HL-60/S4 treated with retinoic acid at 250 ng/mL for 4 days and 3 days (cell line): ENCODE measurements at regions not wholly inside any gene's neighbourhood (a gene's known extent, or its start where the extent isn't known, plus 50 kb on each side); places are given as distances from the start of the nearest gene placed in this dataset.
"Not testable (repeated sequence)": the region's sequence is repeated elsewhere in the genome, so short reads cannot be mapped to it uniquely, and the experiment has no call there.

Experiments
- in situ Hi-C: fragments of 300-500 bp; cut with MboI; formaldehyde crosslinking; loops from 2 replicates; pipeline ENCODE4 v1.7.0; 2022; ENCODE audit warnings: low sequenced_read_pairs

DNA sequence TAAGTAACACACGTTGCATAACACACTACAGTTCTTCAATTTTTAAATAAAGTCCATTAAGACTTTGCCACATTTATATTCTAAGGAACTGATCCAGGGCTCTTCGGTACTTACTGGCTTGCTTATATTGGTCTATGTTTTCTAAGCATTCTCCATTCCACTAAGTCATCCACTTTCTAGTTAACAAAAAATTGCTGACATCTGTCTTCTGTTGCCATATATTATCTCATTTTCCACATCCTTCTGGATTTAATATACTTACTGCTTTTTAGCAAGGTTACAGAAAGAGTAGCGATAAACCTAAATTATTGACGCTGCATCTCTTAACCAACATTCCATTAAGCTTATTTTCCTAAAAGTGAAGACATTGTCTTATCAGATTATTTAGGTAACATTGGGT, 238.4 kb upstream of the LRIG3 start:
- in situ Hi-C loops, result loop anchor here (25.0 kb wide), 1 partner anchor 1171 kb away; no protein-coding TSS in a partner anchor

DNA sequence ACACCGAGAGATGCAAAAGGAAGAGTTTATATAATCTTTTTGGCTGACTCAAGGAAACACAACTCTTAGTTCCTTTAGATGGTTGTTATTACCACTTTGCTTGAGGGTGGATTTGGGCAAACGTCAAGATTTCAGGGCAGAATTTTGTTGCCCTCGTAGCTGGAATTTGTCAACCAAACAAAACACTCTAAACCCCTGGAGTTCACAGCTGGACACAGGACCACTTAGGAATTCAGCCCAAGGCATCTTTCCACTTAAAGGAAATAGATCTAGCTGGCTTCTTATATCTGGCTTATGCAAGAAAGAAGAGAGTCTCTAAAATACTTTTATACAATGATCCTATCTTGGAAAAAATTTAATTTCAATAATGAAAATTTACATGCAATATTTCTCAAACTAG, 237.8 kb upstream of the LRIG3 start:
- in situ Hi-C loops, result loop anchor here (25.0 kb wide), 1 partner anchor 1171 kb away; no protein-coding TSS in a partner anchor

DNA sequence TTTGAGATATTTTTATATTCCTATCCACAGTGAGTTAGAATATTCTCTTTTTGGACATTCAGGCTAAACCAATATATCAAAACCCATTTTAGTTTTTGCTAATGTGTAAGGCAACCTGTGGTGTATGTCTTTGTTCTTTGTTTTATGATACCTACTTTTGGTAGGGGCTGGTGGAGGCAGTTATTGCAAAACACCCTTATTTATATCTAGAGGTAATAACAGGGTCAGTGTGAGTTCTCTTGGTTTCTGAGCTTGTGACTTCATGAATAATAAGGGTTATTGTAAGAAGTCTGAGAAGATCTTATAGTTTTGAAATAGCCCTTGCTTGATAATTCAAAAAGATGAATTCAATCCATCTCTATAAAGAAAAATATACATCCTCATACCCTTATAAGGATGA, 235.1 kb upstream of the LRIG3 start:
- in situ Hi-C loops, result loop anchor here (25.0 kb wide), 1 partner anchor 1168 kb away; no protein-coding TSS in a partner anchor

DNA sequence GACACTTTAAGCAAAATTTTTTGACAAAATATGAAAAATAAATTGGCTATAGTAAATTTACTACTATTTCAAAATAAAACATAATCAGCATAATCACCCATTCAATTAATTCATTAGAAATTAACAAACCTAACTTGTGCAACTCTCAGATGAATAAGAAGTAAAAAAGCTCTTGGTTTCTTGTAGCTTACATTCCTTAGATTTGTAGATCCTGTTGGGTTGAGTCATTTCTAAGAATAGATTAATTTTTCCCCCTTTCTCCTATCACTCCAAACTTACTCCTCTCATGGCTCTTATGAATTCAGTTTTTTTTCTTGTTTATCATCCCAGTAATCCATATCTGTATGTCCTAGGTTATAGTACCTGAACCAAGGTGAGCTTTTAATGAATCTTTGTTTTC, 230.9 kb upstream of the LRIG3 start:
- in situ Hi-C loops, result loop anchor here (25.0 kb wide), 1 partner anchor 1164 kb away; no protein-coding TSS in a partner anchor

DNA sequence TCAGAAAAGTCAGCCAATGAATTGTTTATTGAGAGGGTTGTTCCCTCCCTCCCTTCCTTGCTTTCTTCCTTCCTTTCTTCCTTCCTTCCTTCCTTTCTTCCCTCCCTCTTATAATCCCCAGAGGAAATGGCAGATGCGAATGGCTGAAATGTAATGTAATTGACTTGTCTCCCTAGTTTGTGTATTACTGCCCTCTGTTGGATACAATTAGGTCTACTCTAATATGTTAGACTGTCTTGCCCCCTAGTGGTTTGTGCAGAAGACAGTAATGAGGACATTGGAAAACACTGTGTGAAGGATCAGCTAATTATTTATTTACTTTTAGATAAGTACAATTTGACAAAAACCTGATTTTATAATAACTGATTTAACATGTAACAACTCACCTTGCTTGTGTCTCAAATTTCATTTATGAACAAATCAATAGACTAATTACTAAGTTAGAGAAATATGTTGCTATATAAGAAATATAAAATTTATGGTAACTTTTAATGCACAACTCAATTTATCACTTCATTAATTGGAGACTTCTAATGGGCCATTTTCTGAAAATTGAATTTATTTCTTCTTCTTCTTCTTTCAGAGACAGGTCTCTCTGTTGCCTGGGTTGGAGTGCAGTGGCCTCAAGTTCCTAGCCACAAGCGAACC, 229.8 kb upstream of the LRIG3 start:
- in situ Hi-C loops, result loop anchor here (25.0 kb wide), 1 partner anchor 1163 kb away; no protein-coding TSS in a partner anchor

DNA sequence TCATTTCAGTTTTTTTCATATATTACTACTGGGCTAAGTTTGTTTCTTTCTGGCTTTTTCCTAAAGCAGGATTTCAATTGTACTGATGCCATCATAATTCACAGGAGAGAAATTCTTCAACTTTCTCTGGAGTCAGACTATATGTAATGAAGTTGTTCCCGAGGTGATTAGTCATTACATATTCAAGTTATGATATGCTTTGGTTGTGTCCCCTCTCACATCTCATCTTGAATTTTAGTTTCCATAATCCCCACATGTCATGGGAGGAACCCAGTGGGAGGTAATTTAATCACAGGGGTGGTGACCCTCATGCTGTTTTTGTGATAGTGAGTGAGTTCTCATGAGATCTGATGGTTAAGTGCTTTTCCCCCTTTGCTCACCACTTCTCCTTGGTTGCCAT, 227.5 kb upstream of the LRIG3 start:
- in situ Hi-C loops, result no loop called here

DNA sequence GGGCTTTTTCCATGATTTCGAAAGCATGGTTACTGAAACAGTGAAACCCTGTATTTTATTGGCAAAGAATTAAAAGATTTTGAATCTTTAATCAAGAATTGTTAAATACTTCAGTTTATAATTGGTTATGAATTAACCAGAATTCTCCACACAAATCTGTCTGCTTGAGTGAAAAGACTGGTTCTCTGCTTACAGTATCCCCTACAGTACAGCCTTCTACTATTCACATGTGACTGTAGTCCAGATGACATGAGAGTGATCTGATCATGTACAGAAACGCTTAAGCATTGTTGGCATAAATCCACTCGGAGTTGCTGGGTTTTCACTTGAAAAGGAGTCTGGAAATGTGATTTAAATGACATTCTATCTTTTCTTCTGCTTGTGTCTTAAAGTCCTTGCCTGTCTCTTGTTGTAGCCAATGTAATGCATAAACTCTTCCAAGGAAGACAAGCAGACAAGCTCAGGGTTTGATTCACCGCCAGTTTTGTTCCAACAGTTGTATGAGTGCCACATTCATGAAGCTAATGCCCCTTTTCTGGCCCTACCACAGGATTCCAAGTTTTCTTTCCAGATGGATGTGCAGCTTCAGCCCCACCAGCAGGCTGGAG, 222.0 kb upstream of the LRIG3 start:
- in situ Hi-C loops, result no loop called here

DNA sequence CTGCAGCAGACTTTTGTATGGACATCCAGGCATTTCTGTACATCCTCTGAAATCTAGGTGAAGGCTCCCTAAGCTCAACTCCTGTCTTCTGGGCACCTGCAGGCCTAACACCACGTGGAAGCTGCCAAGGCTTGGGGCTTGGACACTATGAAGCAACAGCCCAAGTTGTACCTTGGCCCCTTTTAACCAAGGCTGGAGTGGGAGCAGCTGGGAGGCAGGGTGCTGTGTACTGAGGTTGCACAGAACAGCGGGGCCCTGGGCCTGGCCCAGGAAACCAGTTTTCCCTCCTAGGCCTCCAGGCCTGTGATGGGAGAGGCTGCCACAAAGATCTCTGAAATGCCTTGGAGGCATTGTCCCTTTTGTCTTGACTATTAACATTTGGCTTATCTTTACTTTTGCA, 214.4 kb upstream of the LRIG3 start:
- in situ Hi-C loops, result no loop called here

DNA sequence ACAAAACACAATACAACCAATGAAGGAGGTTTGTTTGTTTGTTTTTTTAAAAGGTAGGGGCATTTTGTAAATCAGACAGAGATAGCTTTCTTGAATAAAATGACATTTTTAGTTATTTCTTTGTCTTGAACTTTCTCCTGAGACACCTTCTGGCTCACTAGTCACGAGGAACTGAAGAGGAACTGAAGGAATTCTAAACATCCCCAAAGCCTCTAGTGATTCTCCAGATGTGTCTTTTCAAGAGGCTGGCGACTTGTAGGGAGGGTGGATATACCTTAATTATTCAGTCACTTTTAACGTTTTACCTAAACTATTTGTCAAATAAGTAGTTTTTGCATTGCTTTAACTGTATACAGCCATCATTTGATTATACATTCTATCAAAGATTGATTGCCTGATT, 211.2 kb upstream of the LRIG3 start:
- in situ Hi-C loops, result no loop called here

DNA sequence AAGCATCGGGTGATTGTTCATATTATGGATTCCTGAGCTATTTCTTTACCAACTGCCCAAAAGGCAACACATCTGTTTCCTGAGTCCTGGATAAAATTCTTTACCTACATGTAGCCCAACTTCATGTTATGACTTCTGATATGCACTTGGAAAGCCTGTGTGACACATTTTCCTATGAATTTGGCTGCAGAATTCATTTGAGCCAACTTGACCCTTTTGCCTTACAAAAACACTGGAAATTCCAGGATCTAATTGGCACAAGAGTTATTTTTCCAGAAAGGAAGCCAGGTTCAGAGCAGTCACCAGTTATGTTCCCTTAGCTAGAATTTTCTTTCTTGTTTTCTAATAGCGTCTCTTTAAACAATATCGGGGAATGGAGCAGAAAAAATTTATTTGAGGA, 202.5 kb upstream of the LRIG3 start:
- in situ Hi-C loops, result no loop called here

DNA sequence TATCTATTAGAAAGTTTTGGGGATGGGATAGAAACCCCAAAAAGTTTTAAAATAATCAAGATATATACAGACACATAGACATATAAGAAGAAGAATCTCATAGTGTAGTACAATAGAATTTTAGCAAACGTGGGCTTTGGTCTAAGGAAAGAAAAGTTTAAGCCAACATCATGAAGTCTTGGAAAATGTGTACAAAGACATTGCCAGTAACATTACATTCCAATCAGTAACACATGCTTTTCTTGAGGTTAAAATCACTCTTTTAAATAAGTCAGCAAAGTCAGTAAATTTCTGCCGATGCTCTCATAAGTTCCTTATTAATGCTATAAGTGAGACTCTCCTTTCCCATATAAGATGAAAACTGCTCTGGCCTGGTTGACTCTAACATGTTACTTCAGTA, 201.1 kb upstream of the LRIG3 start:
- in situ Hi-C loops, result no loop called here

DNA sequence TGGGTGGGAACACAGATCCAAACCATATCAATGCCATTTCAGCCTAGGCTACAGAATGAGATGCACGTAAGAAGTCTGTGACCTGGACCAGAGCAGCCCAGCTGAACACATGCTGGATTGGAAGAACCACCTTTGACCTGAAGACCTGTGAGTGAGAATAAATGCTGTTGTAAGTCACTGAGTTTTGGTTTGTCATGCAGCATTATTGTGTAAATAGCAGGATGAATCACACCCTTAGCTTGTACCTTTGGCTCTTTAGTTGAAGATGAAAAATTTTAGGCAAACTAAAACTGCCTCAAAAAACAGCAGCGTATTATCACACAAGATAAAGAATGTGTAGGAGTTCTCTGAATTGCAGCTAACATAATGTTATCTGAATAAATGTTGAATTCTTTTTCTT, 199.4 kb upstream of the LRIG3 start:
- in situ Hi-C loops, result no loop called here

DNA sequence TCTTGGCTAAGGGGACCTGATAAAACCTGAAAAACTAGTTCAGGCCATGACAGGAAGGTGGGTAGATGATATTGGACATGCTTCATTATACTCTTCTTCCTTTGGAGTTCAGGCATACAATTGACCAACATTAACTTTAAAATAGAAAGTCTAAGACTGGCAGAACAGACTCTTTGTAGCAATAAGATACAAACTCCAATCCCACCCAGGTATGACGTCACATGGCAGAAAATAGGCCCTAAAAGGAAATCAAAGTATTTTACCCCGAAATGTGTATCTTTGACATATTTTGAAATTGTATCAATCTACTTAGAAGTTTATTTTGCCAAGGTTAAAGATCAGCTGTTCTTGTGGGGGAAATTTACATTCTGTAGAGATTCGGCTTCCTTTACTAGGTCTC, 198.1 kb upstream of the LRIG3 start:
- in situ Hi-C loops, result no loop called here

DNA sequence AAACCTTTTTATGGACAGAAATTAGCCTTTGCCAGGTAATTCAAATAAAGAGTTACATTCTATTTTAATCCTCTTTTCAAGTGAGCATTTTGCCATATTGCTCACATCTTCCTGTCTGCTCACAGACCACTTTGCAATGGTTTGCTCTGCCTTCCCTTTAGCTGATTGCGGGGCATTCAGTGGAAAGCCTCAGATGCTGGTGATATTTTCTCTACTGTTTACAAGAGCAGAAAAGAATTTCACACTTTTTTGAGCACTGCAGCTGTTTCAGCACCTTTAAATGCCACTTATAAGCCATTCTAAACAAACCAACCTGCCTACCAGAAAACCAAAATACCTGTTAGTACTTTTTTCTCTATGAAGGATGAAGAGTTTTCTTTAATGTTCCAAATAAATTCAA, 195.7 kb upstream of the LRIG3 start:
- in situ Hi-C loops, result no loop called here

DNA sequence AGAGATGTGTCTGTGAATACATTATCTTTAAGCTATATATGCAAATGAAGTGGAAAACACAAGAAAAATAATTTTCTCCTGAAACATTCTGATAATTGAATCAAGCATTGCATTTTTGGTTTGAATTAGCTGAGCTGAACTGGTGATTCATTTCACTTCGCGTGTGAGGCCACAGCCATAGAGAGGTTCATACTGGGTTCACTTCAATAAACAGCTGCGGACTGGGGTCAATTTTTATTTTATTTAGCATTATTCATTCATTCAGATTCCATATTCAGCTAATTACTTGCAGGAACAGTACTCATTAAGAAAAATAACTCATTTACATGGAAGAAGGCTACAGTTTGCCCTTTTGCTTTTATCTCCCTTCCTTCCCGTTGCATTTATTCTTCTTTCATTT, 195.2 kb upstream of the LRIG3 start:
- in situ Hi-C loops, result no loop called here

DNA sequence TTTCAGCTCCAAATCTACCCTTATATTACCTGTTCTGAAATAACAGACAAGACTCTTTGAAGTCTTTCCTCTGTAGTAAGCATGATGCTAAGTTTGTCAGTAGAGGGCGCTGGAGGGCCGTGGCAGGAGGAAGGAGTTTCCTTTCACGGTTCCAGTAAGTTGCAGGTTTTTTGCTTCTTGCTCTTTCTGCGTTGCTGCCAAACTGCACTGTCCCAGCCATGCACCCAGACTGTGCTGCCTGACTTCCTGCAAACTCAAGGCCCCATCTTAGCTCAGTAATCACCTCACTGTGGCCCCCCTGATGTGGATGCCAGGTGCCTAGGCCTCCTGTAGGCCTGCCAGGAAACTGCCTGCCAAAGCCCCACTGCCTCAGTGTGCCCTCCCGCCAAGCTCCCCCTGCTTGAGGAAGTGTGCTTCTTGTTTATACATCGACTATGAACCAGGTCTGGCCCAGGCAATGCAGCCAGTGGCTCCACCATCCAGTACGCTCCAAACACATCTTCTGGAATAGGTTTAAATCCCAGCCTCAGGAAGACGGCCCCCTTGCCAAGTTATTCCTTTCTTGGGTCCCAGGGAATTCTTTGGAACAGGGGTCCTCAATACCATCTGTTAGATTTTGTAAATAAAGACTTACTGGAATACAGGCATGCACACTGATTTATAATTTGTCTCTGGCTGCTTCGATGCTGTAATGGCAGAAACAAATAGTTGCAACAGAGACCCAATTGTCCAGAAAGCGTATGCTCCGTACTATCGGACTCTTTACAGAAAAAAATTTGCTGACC, 193.7 kb upstream of the LRIG3 start:
- in situ Hi-C loops, result no loop called here

DNA sequence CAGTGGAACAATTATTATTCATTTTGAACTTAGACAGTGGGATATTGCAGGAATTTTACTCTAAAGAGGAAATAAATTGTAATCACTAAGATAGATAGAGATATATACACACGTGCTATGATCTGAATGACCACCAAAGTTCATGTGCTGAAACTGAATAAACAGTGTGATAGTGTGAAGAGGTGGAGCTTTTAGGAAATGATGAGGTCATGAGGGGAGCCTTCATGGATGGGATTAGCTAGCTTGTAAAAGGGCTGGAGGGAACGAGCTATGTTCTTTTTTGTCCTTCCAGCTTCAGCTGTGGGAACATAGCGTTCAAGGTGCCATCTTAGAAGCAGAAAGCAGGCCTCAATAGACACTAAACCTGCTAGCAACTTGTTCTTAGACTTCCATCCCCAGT, 191.5 kb upstream of the LRIG3 start:
- in situ Hi-C loops, result no loop called here

DNA sequence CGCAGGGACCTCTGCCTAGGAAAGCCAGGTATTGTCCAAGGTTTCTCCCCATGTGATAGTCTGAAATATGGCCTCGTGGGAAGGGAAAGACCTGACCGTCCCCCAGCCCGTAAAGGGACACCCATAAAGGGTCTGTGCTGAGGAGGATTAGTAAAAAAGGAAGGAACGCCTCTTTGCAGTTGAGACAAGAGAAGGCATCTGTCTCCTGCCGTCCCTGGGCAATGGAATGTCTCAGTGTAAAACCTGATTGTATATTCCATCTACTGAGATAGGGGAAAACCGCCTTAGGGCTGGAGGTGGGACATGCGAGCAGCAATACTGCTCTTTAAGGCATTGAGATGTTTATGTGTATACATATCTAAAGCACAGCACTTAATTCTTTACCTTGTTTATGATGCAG, 188.2 kb upstream of the LRIG3 start:
- in situ Hi-C loops, result not testable (repeated sequence)

DNA sequence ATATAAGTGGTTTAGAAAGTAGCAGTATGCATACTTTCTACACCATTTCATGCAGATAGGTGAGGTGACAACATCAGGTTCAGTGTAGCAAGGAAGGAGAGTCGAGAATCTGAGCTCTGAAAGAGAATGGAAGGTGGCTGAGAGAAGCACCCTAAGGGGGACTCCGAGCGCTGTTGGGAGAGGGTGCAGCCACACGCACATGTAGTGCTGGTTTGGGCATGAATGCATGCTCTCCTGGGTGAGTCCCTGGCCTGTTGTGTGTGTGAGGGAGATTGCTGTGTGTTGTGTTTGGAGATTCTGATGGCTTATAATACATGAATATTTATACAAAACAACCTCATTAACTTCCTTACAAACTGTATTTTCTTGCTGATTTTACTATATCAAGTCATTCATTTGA, 180.3 kb upstream of the LRIG3 start:
- in situ Hi-C loops, result no loop called here

DNA sequence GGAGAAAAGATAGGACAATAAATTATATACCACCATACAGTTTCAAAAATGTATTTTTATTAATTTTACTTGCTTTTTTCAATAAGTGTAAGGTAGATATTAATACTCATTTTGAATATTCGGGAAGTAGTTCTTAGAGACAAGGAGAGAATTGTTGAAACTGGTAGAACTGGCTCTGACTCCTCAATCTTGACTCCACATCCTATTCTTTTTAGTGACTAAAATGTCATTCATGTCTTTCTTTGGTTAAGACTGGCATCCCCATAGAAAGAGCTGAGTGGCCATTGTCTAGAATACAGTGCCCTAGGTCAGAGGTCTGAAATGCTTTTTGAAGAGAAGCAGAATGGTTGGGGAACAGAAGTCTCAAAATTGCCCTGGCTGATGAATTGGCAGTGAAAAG, 177.6 kb upstream of the LRIG3 start:
- in situ Hi-C loops, result no loop called here

DNA sequence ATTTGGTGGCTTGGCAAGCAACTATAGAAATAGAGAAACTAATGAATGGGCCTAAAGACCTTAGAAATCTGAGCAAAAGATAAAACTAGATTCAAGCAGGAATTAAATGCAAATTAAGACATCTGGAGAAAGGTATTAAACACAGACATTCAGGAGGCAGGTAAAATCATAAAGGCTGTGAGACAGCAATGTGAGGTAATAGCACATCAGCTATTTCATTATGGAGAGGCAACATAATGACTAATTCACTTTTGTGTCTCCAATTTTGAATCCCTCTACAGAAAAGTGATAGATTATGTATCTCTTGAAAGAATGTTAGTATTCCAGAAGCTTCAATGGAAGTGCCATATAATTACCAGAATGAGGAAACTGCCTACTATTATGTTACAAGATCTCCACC, 175.9 kb upstream of the LRIG3 start:
- in situ Hi-C loops, result no loop called here
